ENCODE measurements at regions not wholly inside any gene's neighbourhood (a gene's known extent, or its start where the extent isn't known, plus 50 kb on each side); places are given as distances from the start of the nearest gene placed in this dataset.

DNA sequence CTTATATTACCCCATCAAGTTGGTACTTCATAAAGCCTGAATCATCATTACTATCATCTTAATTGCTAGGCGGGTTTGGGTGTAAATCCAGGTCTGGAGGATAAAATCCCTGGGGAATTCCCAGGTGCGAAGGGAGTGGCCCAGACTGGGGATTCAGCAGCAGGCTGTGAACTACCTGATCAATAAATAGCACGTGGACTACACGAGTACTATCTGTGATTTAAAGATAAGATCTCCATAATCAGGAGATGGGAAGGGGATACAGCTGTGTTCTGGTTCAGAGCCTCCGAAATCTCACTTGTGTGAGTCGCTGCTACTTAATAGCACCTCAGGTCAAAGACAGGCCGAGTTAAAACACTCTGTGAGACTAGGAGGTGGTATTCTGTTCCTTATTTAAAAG is 512.6 kb upstream of the ZFHX3 start:
- no peak for FAIRE-seq
- DNase-seq (ENCODE audit: extremely low spot score, insufficient read length, low read depth) = no peak

DNA sequence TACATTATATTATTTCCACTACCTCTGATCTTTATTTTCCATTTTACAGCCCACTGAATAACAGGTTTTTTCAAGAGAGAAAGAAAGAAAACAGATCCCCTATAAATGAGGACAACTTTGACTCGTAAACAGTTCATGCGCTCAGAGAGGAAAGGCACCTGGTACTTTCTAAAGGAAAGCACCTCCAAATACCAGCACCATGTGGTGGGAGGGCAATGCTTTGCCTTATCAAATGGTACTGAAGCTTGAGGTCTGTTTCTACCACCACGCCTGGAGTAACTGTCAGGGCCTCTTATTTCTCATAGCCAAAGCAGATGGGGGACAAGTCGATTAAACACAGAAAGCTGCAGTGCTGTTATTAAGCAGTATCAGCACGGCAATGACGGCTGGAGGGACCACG is 510.3 kb upstream of the ZFHX3 start:
- FAIRE-seq (no peak), DNase-seq (ENCODE audit: extremely low spot score, insufficient read length, low read depth) (no peak)

DNA sequence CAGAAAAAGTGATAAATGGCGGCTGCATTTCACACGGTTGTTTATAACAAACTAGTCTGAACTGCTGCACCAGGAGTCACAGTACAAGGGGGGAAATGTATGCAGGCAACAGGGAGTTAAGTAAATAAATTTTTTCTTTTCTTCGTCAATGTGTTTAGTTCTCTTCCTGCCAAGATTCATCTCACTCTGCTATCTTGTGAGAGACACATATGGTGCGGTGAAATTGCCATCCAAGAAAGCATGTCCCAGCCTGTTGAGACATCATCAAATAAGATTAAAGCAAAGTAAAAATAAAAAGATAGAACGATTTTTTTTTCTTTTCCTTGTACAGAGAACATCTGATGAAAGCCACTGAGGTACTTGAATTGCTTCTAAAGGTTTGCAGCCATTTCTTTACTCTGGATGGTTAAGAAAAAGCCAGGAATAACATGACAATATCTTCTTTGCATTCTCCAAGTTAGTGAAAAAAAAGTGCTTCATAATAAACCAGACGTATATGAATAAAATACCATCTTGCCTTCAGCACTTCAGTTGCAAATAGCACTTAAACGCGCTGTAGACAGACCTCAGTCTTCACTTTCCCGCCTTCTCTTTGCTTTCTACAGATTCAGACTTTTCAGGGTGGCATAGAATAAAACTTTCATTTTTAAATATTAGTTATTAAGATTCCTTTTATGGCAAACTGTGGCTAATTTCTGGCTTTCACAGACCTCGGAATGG is 506.2 kb upstream of the ZFHX3 start:
- FAIRE-seq (no peak), DNase-seq (ENCODE audit: extremely low spot score, insufficient read length, low read depth) (no peak)

DNA sequence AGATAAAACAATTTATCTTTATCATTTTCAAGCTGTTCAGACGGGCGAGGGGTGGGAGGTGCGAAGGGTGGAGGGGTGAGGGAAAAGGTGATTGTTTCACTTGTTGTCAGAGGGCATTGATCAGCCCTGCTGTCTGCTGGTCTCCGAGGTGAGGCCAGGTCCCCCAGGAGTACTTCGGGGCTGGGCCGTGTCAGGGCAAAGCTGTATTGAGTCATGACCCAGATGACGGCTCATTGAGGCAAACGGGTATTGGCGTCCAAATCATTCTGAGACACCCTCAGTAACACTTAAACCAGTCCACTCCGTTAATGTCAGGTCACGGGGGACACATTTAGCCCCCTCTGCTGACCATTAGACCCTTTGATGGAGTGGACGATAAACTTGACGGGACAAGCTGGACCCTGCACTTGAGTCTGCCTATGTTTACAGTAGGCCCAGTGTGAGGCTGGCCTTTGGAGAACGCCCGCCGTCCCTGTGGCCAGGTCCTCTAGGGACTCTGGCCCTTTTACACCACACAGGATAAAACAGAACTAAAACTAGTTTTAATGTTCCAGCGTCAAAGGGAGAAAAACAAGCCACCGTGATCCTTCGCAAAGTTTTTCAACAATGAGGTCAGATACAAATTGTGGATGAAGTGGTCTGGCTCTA is 502.2 kb upstream of the ZFHX3 start:
- FAIRE-seq (no peak), DNase-seq (ENCODE audit: extremely low spot score, insufficient read length, low read depth) (no peak)

DNA sequence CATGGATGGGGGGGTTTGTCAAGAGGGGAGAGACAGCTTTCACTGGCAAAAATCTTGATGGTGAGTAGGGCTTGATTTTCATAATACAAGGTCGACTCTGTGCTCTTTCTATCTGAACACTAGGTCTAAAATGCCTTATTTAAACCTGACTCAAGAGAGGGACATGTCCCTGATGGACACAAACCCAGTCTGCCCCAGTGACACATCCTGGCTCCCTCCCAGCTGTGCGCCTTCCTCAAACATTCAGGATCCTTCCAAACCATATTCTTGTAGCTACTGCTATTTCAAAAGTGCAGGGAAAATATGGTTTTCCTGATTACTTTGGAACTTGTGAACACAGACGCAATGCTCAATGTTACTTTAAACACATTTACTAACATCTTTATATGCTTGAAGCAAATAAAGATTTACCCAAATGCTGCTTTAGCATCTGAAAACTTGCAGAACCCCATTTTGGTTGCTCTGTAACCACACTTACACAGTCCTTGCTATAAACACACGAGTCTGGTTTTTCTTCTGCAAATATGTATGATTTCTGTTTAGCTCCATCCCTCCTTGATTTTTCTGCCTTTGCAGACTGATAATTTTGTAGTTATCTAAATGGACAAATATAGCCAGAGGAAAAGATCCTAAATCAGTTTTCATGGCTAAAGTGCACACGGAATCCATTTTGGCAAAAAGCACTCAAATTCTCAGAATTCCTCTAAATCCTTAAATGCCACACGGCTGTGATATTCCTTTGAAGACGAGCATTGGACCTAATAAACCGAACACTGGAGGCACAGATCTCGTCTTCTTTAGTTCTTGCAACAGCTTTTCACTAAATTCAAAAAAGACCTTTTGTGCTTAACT is 499.9 kb upstream of the ZFHX3 start:
- FAIRE-seq (no peak), DNase-seq (ENCODE audit: extremely low spot score, insufficient read length, low read depth) (no peak)

DNA sequence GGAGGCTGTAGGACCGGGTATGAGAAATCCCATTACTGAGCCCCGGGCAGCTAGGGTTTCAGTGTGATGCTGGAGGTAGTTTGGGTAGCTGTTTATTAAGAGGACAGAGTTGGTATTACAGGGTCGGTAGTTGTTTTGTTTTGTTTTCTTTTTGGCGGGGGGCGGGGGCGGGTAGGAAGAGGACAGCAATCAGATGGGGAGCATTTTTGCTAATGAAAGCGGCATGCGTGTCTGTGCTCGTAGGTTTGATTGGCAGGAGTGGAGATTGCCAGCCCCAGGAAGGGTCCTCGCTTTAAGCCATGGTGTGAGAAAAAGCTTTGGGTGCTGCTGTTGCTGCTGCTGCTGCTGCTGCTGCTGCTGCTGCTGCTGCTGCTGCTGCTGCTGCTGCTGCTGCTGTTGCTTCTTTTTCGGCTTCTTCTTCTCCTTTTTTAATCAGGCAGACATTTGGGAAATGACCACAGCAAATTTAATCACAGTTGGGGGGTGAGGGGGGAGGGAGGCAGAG is 498.5 kb upstream of the ZFHX3 start:
- no peak for DNase-seq (ENCODE audit: extremely low spot score, insufficient read length, low read depth)
- FAIRE-seq = no peak

DNA sequence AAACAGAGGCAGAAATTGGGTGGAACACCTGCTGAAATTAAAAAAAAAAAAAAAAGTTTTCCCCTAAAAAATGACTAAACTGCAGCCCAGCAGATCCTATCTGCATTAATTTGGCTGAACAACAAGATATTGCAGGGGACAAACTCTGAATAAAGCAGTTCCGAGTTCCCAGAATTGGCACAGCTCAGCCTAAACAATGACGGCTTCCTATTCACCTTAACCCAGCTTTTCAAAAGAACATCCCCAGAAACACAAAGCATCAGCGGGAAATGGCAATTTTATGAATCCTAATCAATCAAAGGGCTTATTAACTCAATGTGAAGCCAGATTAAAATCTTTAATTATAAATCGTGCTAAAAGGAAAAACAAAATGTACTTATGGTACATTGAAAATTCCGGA is 497.8 kb upstream of the ZFHX3 start:
- FAIRE-seq = no peak
- no peak for DNase-seq (ENCODE audit: extremely low spot score, insufficient read length, low read depth)

DNA sequence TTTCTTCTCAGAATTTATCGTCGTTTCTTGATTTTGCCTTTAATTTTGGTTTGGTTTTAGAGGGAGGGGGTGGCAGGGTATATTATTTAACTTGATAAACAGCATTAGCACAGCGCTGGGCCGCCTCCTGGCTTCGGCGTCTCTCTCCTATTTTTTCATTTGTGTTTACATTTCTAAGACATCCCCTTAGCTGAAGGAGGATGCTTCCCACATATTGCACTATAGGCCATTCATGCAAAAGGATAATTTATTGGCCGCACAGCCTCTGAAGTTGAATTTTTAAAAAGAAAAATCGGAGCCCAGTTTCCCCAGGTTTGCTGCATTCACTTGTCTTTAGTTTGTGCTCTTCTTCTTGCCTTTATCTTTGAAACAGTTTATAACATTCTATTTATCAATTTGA is 497.4 kb upstream of the ZFHX3 start:
- FAIRE-seq (no peak), DNase-seq (ENCODE audit: extremely low spot score, insufficient read length, low read depth) (no peak)

DNA sequence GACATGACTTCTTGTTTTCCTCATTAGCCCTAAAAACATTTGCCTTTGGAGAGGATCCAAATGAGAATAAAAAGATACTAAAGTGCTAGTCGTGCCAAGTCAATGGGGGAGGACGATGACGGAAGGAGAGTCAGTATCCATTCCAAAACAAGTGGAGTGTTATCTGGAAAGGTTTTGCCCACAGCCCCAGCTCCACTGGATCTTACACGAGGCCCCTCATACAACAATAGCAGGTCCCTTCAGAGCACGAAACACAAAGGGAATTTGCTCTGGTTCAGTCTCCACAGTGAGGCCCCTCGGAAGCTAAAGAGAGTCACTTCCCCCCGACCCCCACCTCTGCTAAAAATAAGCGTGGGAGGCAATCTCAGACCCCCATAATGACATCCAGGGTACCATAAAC is 496.9 kb upstream of the ZFHX3 start:
- DNase-seq (ENCODE audit: extremely low spot score, insufficient read length, low read depth) (no peak), FAIRE-seq (no peak)

DNA sequence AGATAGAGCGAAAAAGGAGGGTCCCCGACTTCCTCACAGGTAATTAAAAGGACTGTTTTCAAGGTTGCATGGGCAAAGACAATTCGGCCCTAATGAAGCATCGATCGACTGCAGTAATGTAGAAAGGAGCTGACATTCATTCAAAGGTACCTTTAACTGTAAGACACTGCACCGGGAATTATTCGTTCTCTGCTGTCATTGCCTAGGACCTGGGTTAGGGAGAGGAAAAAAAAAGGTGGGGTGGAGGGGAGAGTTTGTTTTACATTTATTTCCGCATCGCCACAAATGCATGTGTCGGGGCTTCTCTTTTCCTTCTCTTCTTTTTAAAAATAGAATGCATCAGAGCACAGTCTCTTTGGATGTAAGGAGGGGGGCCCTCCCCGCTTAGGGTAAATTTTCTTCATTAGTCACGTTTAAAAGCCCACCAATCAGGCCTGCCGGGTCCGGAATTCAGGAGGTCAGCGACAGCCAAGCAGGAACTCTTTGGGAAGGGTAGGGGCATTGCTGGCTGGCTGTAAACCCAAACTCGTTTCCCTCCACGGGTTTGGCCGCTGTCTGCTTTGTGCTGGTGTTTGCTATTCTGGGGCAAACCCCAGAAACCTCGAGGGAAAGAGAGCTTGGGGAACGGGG is 496.2 kb upstream of the ZFHX3 start:
- DNase-seq (ENCODE audit: extremely low spot score, insufficient read length, low read depth) (no peak), FAIRE-seq (no peak)

DNA sequence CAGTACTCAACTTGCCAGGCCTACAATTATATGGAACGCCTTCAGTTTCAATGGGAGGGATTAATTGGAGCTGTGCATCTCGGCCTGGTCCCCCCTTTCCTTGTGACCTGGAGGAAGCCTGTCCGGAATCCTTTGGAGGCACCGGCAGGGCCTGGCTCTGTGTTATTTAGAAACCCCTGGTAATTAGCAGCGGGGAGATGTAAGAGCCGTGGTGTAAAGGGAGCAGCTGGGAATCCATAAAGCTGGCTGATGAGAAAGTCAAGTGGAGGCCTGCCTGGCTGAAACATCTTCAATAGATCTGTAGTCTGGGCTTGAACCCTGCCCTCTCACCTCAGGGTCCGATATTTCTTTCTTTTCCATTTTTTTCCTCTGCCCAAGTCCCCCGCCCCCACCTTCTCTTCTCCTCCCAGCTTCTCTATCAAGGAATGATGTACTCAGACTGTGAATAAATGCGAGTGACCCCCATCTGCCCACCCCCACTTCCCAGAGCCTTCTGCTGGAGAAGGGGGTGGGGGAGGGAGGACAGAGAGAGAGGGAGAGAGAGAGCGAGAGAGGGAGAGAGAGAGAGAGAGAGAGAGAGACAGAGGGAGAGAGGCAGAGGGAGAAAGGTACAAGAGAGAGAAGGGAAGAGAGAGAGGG is 495.5 kb upstream of the ZFHX3 start:
- FAIRE-seq = no peak
- DNase-seq (ENCODE audit: extremely low spot score, insufficient read length, low read depth) = no peak

DNA sequence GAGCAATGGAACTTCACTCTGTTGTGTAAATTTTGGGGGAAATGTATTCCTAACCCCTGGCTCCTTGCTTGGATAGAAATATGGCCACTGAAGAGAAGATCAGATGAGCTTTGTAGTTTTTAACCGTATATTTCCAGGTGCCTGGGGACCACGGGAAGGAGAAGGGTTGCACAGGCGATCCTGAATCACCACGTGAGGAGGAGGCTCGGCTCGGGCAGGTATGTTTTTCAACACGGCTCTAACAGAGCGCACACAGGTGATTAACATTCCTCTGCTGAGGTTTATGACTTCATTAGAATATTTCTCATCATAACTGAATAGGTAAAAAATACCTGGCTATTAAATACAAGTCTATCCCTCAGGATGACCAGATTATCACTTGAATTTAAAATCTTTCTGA is 495.0 kb upstream of the ZFHX3 start:
- DNase-seq (ENCODE audit: extremely low spot score, insufficient read length, low read depth) = no peak
- FAIRE-seq = no peak

DNA sequence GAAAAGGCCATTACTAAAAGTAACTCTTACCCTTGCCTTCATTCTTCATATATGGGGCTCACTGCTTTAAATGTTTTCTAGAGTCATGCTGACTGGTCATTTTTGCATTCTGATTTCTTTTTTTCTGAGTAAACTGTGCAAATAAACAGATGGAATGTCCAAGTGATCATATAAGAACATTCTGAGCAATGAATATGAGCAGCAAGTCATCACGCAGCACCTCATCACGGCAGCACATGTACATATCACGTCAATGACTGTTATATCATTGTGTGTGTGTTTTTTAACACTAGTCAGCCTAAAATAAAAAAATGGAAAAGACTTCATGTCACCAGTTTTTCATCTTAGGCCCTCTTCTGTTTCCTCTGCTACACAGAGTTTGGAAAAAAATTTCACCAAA is 490.0 kb upstream of the ZFHX3 start:
- no peak for FAIRE-seq
- no peak for DNase-seq (ENCODE audit: extremely low spot score, insufficient read length, low read depth)

DNA sequence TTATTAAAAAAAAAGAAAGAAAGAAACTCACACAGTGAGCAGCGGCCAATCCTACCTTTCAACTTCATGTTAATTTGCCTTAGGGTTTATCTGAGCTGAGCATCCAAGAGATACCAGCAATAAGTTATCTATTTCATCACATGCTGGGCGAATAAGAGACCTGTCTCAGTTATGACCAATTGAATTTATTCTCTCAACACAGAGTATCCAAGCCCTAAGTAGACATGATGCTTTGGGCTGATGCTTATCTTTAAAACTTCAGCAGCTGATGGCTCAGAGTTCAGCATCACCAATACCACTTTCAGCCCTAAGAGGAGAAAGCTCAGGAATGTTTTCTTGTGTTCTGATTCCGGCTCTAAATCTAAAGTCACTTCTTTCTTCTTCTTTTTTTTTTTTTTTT is 489.0 kb upstream of the ZFHX3 start:
- no peak for FAIRE-seq
- no peak for DNase-seq (ENCODE audit: extremely low spot score, insufficient read length, low read depth)

DNA sequence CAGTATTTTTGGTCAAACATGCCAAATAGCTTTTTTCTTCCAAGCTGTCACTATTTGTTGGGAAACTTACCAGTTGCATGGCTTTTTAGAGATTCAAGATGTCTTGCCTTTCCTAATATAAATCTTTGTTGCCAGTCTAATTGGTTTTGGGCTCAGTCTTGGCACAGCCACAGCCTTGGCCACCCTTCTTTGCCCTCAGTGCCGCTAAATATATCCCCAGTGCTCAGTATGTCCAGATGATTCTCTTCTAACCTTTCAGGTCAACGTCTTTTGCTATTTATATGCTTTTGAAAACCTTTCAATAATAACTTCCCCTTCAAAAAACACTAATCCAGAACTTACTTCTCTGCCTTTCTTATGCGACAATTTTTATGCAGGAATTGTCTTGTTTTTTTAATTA is 483.1 kb upstream of the ZFHX3 start:
- FAIRE-seq = no peak
- DNase-seq (ENCODE audit: extremely low spot score, insufficient read length, low read depth) = no peak

DNA sequence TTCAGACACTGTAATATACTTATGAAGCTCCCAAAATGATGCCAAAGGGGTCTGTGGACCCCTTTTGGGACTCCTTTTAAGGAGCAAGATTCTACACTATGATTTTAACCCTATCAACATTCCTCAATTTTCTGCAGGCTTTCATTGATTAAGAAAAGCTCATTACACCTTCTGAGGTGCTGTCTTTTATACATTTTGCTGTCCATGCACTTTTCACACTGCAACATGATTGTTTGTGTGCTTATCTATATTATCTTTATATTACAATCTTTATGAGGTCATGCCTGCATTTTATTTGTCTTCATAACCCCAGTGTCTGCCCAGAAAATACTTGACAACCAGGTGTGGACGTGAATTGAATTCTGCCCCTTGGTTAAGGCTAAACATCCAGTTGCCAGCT is 482.6 kb upstream of the ZFHX3 start:
- FAIRE-seq (no peak), DNase-seq (ENCODE audit: extremely low spot score, insufficient read length, low read depth) (no peak)

DNA sequence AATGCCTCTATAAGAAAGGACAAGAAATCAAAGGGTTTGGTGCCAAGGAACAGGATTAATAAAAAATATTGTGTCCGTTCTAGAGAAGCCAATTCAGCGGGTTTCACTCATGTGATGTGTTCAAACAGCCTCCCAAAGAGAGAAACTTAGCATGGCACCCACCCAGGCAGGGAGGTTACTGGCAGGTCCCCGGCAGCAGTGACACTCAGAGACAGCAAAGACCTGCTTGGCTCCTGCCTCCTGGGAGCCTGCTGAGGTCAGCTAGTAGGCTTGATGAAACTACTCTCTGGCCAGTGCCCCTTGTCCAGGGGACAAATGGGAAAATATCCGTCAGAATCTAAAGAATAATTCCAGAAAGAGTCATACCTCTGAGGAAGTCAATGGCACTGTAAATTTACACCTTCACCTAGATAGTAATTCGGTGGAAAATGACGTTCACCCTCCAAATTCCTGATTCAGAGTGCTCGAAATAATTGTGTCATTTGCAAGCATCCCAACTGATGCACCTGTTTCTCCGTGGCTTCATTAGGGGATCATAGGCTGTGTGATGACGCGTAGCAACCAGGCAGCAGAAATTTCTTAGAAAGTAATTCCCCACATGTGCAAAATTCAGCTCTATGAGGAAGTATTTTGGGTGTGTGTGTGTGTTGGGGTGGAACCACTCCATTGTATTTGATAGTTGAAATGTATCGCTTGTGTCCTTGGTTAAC is 481.5 kb upstream of the ZFHX3 start:
- FAIRE-seq = no peak

DNA sequence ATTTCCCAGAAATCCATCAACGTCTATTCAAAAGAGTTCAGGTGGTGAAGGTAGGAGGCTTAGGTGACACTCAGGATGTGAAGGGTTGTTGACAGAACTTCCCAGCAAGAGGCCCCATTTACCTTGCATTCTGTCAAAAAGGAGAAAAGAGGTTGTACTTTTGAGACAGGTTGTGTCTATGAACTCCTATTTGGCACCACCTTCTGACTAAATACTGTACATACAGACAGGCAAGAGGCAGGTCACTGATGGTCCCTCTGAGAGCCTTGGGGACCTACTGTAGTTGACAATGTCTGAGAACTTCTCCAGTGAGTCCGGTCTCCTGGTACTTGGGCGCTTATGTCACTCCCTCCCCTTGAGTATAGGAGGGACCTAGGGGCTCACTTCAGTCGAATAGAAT is 479.3 kb upstream of the ZFHX3 start:
- DNase-seq (ENCODE audit: extremely low spot score, insufficient read length, low read depth) (no peak), FAIRE-seq (no peak)

More for the DNA sequence above, 481.5 kb upstream of the ZFHX3 start:
- DNase-seq (ENCODE audit: extremely low spot score, insufficient read length, low read depth) = no peak

DNA sequence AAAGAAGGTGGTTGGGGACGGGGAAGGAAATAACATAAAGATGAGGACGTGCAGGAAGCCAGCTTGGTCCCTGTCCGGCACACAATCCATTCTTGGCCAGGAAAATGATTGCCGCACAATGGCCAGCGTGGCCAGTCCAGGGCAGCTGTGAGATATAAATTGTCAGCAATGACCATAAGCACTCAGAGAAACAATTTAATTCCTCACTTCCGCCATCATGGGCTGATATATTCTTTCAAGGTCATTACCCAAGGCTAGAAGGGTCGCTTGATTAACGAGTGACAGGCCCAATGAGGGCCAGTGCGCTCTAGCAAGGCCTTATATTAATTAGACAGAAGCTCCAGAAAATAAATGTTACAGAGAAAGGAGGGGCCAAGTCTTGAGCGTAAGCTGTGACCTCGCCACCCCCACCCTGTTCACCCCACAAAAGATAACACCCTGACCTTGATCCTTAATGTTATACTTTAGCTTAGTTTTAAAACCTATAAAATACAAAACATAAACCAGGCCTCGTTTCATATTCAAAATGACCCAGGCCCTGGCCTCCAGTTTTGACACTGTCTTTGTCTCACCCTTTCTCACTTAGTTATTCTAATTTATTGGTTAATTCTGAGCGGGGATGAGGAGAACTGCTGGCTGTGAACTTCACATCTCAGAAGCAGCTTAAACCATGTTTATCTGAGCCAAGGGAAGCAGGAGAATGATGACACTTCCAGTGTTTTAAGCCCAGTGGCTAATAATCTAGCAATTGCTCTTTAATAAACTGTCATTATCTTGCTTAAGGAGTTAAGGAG is 478.3 kb upstream of the ZFHX3 start:
- DNase-seq (ENCODE audit: extremely low spot score, insufficient read length, low read depth) = no peak
- FAIRE-seq = no peak
